H9 (cell line): ENCODE measurements at regions not wholly inside any gene's neighbourhood (a gene's known extent, or its start where the extent isn't known, plus 50 kb on each side); places are given as distances from the start of the nearest gene placed in this dataset.

ENCODE experiments used
- DNase-seq: peaks from one replicate; pipeline ENCODE4 v3.0.0-alpha.2; 2017
- H2AFZ ChIP-seq: one replicate; pipeline ENCODE4 v1.6.1; 2013; ENCODE audit warnings: mild to moderate bottlenecking, low read length, control low read depth, moderate library complexity
- H2AK5ac ChIP-seq: 2 replicates; pipeline ENCODE4 v1.6.1; 2013; ENCODE audit warnings: low read length, control low read depth, mixed read lengths; ENCODE audit not compliant: insufficient read length
- H2BK120ac ChIP-seq: one replicate; pipeline ENCODE4 v1.6.1; 2013; ENCODE audit warnings: low read depth, mild to moderate bottlenecking, low read length, control low read depth, inconsistent platforms; ENCODE audit not compliant: poor library complexity, severe bottlenecking
- H2BK12ac ChIP-seq: 2 replicates; pipeline ENCODE4 v1.6.1; 2013; ENCODE audit warnings: low read length, control low read depth, mixed read lengths, low read depth; ENCODE audit not compliant: insufficient read length
- H2BK15ac ChIP-seq: 2 replicates; pipeline ENCODE4 v1.6.1; 2013; ENCODE audit warnings: low read depth, low read length, control low read depth
- H2BK20ac ChIP-seq: one replicate; pipeline ENCODE4 v1.6.1; 2013; ENCODE audit warnings: low read depth, mild to moderate bottlenecking, low read length, control low read depth, inconsistent platforms; ENCODE audit not compliant: poor library complexity, severe bottlenecking
- H2BK5ac ChIP-seq: 2 replicates; pipeline ENCODE4 v1.6.1; 2013; ENCODE audit warnings: low read length, control low read depth, mixed read lengths; ENCODE audit not compliant: insufficient read length
- H3K14ac ChIP-seq: 2 replicates; pipeline ENCODE4 v1.6.1; 2013; ENCODE audit warnings: low read length, control low read depth; ENCODE audit not compliant: insufficient read depth
- H3K18ac ChIP-seq: 2 replicates; pipeline ENCODE4 v1.6.1; 2013; ENCODE audit warnings: low read depth, mild to moderate bottlenecking, mixed read lengths, low read length, control low read depth; ENCODE audit not compliant: insufficient read length
- H3K23ac ChIP-seq: 2 replicates; pipeline ENCODE4 v1.6.1; 2013; ENCODE audit warnings: low read length, control low read depth, mixed read lengths, low read depth; ENCODE audit not compliant: insufficient read length
- H3K23me2 ChIP-seq: 2 replicates; pipeline ENCODE4 v1.6.1; 2013; ENCODE audit warnings: low read depth, mild to moderate bottlenecking, mixed read lengths, low read length, control low read depth; ENCODE audit not compliant: insufficient read length, poor library complexity, severe bottlenecking
- H3K27ac ChIP-seq: 2 replicates; pipeline ENCODE4 v1.5.1; 2013; ENCODE audit warnings: low read length, control low read depth, mixed read lengths, low read depth; ENCODE audit not compliant: insufficient read length
- H3K27me3 ChIP-seq: 2 replicates; pipeline ENCODE4 v1.6.1; 2013; ENCODE audit warnings: low read length, control low read depth, inconsistent platforms; ENCODE audit not compliant: insufficient read depth
- H3K4ac ChIP-seq: 2 replicates; pipeline ENCODE4 v1.6.1; 2013; ENCODE audit warnings: low read depth, mild to moderate bottlenecking, control low read depth, inconsistent platforms, low read length, moderate library complexity
- H3K4me1 ChIP-seq: 2 replicates; pipeline ENCODE4 v1.6.1; 2013; ENCODE audit warnings: low read length, control low read depth, inconsistent platforms; ENCODE audit not compliant: insufficient read depth
- H3K4me2 ChIP-seq: 2 replicates; pipeline ENCODE4 v1.6.1; 2013; ENCODE audit warnings: low read length, control low read depth, mixed read lengths; ENCODE audit not compliant: insufficient read length, insufficient read depth
- H3K56ac ChIP-seq: 2 replicates; pipeline ENCODE4 v1.6.1; 2013; ENCODE audit warnings: low read depth, mild to moderate bottlenecking, mixed read lengths, low read length, control low read depth; ENCODE audit not compliant: insufficient read length
- H3K79me1 ChIP-seq: 2 replicates; pipeline ENCODE4 v1.6.1; 2013; ENCODE audit warnings: low read depth, mild to moderate bottlenecking, moderate library complexity, low read length, control low read depth, inconsistent platforms; ENCODE audit not compliant: insufficient read depth, poor library complexity, severe bottlenecking
- H3K79me2 ChIP-seq: 2 replicates; pipeline ENCODE4 v1.6.1; 2013; ENCODE audit warnings: low read length, control low read depth, inconsistent platforms; ENCODE audit not compliant: insufficient read depth
- H3K9ac ChIP-seq: 2 replicates; pipeline ENCODE4 v1.6.1; 2013; ENCODE audit warnings: low read length, control low read depth, mixed read lengths; ENCODE audit not compliant: insufficient read length; ENCODE audit errors: extremely low read depth
- H3K9me3 ChIP-seq: one replicate; pipeline ENCODE4 v1.6.1; 2013; ENCODE audit warnings: low read depth, low read length, inconsistent platforms; ENCODE audit not compliant: control insufficient read depth
- H3T11ph ChIP-seq: one replicate; pipeline ENCODE4 v1.6.1; 2013; ENCODE audit warnings: mild to moderate bottlenecking, low read length, control low read depth, inconsistent platforms
- H4K20me1 ChIP-seq: one replicate; pipeline ENCODE4 v1.6.1; 2013; ENCODE audit not compliant: control insufficient read depth, insufficient read length, insufficient read depth
- H4K5ac ChIP-seq: 2 replicates; pipeline ENCODE4 v1.6.1; 2013; ENCODE audit warnings: low read depth, mild to moderate bottlenecking, mixed read lengths, low read length, control low read depth; ENCODE audit not compliant: insufficient read length
- H4K8ac ChIP-seq: replicated peaks from 2 replicates; pipeline ENCODE4 v1.6.1; 2013; ENCODE audit warnings: low read length, control low read depth, mixed read lengths, low read depth; ENCODE audit not compliant: insufficient read length
- H4K91ac ChIP-seq: 2 replicates; pipeline ENCODE4 v1.6.1; 2013; ENCODE audit warnings: low read depth, mild to moderate bottlenecking, moderate library complexity, mixed read lengths, low read length, control low read depth; ENCODE audit not compliant: insufficient read length
- H3K27ac Mint-ChIP-seq, 3 experiments: 2 replicates in 2 of 3; 3 replicates in 1 of 3; pipeline ENCODE4 v1.8.0; 2020 to 2021; ENCODE audit warnings: mixed read lengths in 3 of 3, mild to moderate bottlenecking in 1 of 3, moderate library complexity in 1 of 3
- H3K27me3 Mint-ChIP-seq: 2 replicates; pipeline ENCODE4 v1.8.0; 2021; ENCODE audit warnings: low read depth, mild to moderate bottlenecking, moderate library complexity, mixed read lengths
- H3K36me3 Mint-ChIP-seq, 3 experiments: 2 replicates in 2 of 3; 3 replicates in 1 of 3; pipeline ENCODE4 v1.8.0; 2020 to 2021; ENCODE audit warnings: low read depth in 3 of 3, mixed read lengths in 3 of 3; ENCODE audit not compliant: insufficient read depth in 1 of 3
- H3K4me1 Mint-ChIP-seq, 2 experiments: 2 replicates each; pipeline ENCODE4 v1.8.0; 2020; ENCODE audit warnings: mixed read lengths in 2 of 2
- H3K4me3 Mint-ChIP-seq, 2 experiments: 2 replicates in 1 of 2; 3 replicates in 1 of 2; pipeline ENCODE4 v1.8.0; 2020 to 2021; ENCODE audit warnings: mild to moderate bottlenecking in 2 of 2, mixed read lengths in 2 of 2, moderate library complexity in 1 of 2
- H3K9me3 Mint-ChIP-seq, 2 experiments: 2 replicates in 1 of 2; 3 replicates in 1 of 2; pipeline ENCODE4 v1.8.0; 2020; ENCODE audit warnings: mild to moderate bottlenecking in 2 of 2, mixed read lengths in 2 of 2, moderate library complexity in 1 of 2
- CTCF ChIP-seq: fragments of 200-600 bp; sonication (generic); conservative IDR thresholded peaks from 3 replicates; pipeline ENCODE4 v1.8.0; 2021; ENCODE audit warnings: antibody characterized with exemption, mild to moderate bottlenecking
- WGBS: extraction: QIAGEN DNeasy Blood & Tissue Kit; methylation state at CpG from one replicate; pipeline ENCODE4 v1.1.7; 2013; ENCODE audit warnings: missing lambda C conversion rate, low lambda C conversion rate, mixed read lengths; ENCODE audit not compliant: insufficient read length; ENCODE audit errors: extremely low coverage; 5-methylcytosine and 5-hydroxymethylcytosine counted together

- Mint-ChIP-seq H3K9me3 (peaks cover 0 to 6% of the 10 kb centered on the region in 2 experiments; a peak in 2 of 5 replicates), H3K36me3 (peaks cover 0 to 12% (median 5%) of the 10 kb centered on the region in 3 experiments; a peak in 4 of 7 replicates), H3K27ac (no peak overlapping the region), H3K4me1 (peaks cover 3 to 5% of the 10 kb centered on the region in 2 experiments; a peak in 3 of 4 replicates), H3K27me3 (no peaks in the 10 kb centered on the region), H3K4me3 (no peak overlapping the region)
- no peak overlapping the region for H4K5ac ChIP-seq
- no peaks in the 10 kb centered on the region for H3K4me1 ChIP-seq
- no peaks in the 10 kb centered on the region for H3K79me2 ChIP-seq
- H3K23ac ChIP-seq = no peak overlapping the region
- no peak overlapping the region for H3T11ph ChIP-seq
- no CpG with 5 or more reads among the region's 2 CpGs for WGBS
- no peaks in the 10 kb centered on the region for H3K79me1 ChIP-seq
- no peaks in the 10 kb centered on the region for H3K9me3 ChIP-seq
- no peak overlapping the region for H3K4ac ChIP-seq
- no peak overlapping the region for H3K27ac ChIP-seq
- H2BK20ac ChIP-seq = no peak overlapping the region
- H2BK12ac ChIP-seq = no peak overlapping the region
- no peak overlapping the region for H2AFZ ChIP-seq
- H3K23me2 ChIP-seq = no peaks in the 10 kb centered on the region
- no peak overlapping the region for H2AK5ac ChIP-seq
- DNase-seq = no peak
- no peak overlapping the region for H3K9ac ChIP-seq
- no peaks in the 10 kb centered on the region for H4K20me1 ChIP-seq
- H3K56ac ChIP-seq = no peak overlapping the region
- no peak for TF ChIP-seq CTCF
- H2BK15ac ChIP-seq = no peak overlapping the region
- no peak overlapping the region for H3K4me2 ChIP-seq
- no peak overlapping the region for H2BK5ac ChIP-seq
- no peak overlapping the region for H4K91ac ChIP-seq
- no peak overlapping the region for H3K14ac ChIP-seq
- H3K27me3 ChIP-seq = no peaks in the 10 kb centered on the region
- H2BK120ac ChIP-seq = no peak overlapping the region
- no peak overlapping the region for H4K8ac ChIP-seq
- H3K18ac ChIP-seq = no peak overlapping the region
Measured at GRCh38 chrX:88828011-88828410, 81.0 kb downstream of the CPXCR1 start.
